ENCODE measurements at regions not wholly inside any gene's neighbourhood (a gene's known extent, or its start where the extent isn't known, plus 50 kb on each side); places are given as distances from the start of the nearest gene placed in this dataset.

DNA sequence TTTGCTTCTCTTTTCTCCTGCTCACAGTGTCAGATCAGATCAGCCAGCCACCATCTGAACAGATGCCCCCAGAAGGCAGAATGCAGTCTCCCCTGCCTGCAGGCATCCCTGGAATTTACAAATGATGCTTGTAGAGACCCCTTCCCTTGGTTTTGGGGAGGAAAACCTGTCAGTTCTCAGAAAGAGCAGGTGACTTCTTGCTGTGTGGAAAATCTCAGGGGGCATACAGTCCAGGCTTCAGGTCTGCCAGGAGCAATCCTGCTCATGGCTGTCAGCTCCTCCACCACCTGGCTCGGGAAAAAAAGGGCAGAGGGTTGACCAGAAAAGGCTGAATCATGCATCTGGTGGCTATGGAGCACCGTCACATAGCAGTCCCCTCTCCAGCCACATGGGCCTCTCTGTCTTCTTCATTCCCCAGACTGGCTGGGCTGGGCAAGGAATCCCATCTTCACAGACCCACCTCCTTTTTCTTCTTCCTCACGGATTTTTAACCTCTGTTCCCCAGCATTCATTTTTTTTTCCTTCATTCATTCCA, 107.0 kb downstream of the KCNF1 start:
- DNase-seq, result no peak

DNA sequence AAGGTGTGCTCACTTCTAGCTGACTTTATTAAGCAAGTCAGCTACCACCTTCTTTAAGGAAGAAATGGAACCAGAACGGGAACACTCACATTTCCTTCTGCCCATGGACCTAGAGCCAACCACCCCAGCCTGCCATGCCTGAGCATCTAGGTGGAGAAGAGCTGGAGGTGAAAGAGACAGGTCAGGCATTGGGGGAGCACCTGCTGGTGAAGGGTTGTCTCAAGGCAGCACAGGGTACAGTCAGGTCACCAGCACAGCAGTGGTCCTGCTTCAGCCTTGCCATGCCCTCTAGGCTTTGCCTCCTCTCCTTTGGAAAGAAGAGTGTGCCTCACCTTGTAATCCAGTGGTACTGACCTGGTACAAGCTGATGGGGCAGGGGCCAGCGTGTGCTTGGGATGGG, 107.9 kb downstream of the KCNF1 start:
- DNase-seq, result no peak

DNA sequence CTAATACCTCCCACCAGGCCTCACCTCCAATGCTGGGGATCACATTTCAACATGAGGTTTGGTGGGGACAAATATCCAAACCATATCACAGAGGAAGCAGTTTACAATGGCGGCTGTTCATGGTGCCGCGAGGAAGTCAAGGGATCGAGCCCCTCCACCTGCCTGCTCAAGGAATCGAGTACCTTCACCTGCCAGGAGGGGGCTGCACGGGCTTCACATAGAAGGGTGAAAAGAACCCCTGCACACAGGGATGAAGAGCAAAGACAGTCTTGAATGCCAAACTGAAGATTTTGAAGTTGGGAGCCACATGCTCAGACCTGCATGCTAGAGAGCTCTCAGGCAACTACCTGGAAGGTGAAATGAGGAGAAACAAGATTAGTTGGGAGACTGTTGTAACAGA, 110.3 kb downstream of the KCNF1 start:
- no peak for DNase-seq

DNA sequence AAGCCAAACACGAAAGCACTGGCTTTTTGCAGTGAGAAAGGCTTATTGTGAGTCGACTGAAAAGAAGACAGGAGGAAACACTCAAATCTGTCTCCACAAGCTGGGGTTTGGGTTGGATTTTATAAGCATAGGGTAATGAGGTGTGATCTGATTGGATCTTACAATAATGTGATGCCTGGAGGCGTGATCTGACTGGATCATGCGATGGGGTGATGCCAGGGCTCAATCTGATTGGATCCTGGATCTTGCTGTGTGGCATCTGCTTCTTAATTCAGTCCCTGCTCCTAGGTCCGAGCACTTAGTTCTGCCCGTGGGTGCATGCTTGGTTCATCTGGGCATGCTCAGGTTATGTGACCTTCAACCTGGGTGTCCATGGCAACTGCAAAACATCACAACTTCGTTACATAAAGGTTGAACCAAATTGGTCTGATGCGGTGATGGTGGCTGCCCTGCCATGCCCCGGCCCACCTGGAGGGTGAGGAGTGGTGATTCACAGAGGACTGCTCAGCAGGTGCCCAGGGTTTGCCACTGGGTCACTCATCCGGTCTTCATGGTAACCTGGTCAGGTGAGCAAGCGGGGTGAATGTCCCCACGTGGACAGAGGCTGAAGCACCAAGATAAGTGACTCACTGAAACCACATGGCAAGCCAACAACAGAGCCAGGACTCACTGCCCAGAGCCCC, 111.0 kb downstream of the KCNF1 start:
- no peak for DNase-seq

DNA sequence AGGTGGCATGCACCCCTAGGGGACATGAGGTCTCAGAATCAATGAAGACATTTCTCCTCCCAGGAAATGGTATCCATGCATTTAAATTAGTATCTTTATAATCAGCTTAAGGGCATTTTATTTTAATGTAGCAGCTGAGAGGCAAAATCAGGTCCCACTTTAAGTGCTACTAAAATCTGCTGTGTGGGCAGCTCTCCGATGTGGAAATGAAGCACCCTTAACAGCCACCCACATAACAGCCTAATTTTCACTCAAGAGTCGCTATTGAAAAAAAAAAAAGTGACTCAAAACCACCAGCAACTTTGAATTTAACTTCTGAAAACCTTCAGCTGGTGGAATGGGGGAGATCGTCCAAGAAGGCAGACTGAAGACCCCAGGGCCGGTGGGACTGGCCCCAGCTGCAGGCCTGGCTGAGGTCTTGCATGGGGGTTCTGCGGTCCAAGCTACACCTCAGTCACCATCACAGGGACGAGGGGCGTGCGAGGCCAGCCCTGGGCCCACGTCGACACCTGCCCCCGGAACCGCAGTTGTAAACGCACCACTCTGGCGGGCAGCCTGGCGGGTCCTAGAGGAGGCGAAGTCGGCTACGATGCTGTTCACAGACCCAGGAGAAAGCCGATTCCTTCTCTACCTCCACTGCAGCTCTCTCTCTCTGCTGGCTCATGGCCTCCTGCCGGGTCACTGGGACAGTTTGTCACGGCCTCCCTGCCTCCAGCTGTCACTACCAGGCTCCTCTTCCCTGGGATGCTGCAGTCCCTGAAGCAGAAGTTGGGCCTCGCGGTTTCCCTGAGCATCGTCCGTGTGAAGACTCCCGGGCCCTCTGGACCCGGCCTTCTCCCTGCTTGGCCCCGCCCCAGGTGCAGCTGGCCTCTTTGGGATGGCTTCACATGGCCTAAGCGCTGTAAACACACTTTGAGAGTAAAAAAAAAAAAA, 111.9 kb downstream of the KCNF1 start:
- no peak for DNase-seq

DNA sequence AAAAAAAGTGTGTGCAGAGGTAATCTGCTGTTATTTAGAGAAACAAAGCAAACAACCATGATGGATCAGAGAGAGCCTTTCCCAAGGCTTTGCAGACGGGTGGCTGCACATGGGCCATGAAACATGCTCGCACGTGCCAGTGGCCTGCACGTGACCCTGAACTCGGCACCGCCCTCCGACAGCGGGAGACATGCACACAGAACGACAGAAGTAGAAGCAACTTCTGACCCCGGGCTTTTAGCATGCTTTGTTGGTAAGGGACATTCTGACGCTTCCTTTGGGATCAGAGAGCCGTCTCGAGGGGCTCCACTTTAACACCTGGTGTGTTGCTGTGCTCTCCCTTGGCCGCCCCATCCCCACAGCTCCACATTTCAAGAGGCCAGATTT, 112.5 kb downstream of the KCNF1 start:
- DNase-seq, result no peak

DNA sequence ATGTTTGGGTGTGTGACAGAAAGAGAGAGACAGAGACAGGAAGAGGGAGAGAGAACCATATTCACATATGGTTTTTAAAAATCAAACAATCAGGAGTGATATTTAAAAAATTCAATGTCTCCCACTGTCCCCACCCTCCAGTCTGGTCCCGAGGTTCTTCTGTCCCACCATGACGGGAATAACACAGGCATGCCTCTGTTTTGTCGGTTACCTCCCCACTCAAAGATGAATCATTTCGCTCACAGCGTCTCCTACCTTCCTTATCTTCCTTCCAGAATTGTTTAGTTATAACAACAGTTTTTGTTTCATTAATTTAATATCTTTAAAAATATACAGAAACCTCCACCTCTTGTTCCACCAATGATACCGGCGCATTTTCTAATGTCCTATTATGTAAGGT, 113.0 kb downstream of the KCNF1 start:
- no peak for DNase-seq

DNA sequence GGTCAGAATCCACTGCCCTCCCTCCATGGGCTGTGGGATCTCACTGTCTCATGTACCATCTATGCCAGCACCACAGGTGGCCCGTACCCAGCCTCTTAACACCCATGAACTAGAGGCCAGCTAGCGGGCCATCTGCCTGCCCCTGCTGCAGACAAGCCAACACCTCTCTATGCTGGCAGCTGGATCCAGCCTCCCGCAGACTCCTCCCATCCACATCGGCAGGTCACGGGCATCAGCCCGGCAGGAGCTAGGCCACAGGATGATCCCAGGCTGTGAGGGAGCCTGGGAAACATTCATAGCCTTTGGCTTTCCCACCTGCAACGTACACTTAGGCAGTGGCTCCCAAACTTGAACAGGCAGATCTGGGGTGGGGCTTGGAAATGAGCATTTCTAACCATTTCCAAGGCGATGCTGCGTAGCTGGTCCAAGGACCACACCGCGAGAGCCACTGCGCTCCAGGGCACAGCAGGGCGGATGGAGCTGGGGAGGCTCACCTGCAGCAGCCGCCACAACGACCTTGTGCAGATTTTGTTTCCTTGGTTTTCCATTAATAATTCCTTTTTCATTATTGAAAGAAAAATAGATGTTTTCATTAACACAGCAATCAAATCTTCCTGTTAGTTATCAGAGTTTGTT, 114.7 kb downstream of the KCNF1 start:
- no peak for DNase-seq

DNA sequence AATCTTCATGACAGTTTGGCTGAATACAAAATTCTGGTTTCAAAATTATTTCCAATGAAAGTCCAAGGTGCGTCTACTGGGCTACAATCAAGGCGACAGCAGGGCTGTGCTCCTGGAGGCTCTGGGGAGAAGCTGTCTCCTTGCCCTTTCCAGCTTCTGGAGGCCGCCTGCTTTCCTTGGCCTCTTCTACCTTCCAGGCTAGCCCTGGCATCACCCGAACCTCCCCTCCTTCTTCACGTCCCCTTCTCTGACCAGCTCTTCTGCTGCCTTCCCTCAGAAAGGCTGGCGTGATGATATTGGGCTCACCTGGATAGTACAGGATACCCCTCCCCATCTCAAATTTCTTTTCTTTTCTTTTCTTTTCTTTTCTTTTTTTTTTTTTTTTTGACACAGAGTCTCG, 115.5 kb downstream of the KCNF1 start:
- DNase-seq, result no peak

DNA sequence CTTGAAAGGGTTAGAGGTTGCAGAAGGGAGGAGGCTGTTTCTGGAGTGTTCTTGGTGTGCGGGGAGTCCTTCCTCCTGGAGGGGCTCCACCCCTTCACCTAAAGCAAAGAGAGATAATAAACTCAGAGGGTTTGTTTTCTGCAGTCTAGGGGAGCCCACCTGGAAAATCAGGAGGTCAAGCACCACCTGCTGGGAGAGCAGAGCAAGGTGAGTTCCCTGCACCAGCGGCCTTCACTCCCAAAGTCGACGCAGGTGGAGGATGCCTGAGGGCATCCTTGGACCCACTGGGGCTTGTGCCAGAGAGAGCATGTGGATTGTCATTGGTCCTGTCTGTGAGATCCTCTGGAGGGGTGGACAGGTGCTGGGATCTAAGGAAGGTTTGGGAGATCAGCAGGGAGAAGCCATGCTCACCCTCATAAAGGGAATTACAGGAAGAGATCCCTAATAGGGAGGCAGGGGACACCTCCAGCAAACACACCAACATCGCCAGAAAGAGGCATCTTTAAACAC, 116.7 kb downstream of the KCNF1 start:
- DNase-seq, result no peak

DNA sequence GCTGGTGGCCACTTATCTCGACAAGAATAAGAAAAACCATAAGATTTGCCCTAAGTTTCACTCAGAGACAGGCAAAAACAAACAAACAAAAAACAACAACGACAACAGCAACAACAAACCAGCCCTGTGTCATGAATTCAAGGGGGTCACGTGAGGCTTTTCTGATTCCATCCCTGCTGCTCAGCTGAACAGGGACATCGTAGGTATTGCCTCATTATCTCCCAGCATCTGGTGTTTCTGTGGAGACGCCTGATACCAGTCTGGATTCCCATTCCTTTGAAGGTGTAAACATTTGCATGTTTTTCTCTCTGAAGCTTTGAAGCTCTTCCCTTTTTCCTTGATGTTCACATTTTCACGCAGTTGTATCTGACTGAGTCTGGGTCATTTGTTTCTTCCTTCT, 117.4 kb downstream of the KCNF1 start:
- DNase-seq, result no peak

DNA sequence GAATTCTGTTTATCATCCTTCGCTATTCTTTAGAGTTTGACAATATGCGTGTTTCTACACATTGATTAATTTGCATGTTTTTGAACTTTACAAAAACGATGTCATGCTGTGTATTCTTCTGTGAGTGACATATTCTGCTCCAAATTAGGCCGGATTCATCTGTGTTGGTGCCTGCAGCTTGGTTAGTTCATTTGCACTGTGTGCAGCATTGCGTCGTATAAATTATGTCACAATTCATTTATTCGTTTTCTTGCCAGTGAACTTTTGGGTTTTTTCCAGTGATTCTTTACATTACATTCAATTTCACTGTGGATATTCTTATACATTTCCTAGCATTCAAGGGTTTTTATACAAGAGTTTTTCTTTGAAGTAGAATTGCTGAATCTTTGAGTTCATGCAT, 118.3 kb downstream of the KCNF1 start:
- no peak for DNase-seq

DNA sequence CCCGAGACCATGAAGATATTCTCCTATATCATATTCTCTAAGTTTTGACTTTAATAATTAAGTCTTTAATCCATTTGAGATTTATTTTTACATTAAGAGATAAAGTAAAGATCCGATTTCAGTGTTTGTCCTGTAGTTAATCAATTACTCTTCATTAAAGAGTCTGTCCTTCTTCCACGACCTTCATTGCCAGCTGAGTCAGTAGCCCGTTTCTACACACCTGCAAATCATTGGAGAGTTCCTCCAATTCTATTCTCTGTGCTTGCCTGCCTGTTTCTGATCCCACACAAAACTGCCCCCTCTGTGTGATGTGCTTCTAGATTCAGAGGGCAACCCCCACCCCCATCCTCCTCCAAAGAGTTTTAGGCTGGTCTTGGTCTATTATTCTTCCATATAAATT, 119.2 kb downstream of the KCNF1 start:
- no peak for DNase-seq

DNA sequence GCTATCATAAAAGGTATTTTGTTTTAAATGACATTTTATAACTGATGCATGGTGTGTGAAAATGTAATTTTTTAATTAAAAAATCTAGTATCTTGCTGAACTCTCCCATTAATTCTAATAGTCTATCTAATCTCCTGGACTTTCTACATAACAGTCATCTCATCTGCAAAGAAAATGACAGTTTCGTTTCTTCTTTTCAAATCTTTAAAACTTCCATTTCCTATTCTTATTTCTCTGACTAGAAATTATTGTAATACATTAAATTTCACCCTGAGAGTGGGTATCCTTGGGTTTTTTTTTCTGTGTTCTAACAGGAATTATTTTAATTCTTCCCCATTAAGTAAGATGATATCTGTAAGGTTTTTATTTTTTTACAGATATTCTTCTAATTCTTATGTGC, 120.1 kb downstream of the KCNF1 start:
- no peak for DNase-seq

DNA sequence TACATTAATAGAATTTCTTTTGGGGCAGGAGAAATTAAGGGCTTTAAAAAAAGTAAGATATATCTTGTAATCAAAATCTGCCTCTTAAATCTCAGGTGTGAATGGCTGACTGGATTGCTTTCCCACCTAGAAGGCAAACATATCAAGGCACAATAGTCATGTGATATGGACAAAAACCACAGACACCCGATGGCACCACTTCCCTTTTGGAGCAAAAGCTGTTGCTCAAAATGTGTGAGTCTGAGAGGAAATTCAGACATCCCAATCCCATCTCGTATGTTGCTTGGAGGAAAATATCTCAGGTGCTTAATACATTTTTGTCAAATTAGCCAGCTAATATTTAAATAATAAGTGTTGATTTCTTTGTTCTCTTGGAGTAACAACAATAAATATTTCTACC, 120.7 kb downstream of the KCNF1 start:
- no peak for DNase-seq

DNA sequence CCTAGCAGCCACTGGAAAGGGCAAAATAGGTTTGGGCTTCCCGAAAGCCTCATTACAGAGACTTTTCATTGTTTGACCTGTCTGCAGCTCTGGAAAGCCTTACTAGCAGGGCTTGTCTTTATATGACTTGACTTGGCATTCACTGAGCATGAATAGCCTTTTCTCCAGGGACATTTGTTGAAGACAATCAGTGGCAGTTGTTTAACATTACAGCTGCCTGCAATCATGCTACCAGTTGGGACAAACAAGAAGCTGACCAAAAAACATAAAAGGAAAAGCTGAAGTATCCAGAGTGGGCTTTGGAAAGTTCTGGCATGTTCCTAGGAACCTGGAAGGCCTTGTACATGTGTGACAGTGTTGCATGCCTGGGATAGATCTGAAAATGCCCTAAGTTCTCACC, 121.4 kb downstream of the KCNF1 start:
- no peak for DNase-seq

DNA sequence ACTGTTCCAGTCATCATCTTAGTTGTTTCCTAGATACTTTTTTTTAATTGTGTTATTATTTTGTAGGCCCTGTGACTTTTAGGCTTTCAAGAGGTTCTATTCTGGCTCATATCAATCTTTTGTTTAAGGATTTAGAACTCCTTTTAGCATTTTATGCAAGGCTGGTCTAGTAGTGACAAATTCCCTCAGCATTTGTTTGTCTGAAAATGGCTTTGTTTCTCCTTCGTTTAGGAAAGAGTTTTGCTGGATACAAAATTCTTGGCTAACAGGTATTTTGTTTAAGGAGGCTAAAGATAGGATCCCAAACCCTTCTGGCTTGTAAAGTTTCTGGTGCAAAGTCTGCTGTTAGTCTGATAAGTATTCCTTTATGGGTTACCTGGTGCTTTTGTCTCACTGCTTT, 116.6 kb upstream of the SLC66A3 start:
- DNase-seq, result no peak

DNA sequence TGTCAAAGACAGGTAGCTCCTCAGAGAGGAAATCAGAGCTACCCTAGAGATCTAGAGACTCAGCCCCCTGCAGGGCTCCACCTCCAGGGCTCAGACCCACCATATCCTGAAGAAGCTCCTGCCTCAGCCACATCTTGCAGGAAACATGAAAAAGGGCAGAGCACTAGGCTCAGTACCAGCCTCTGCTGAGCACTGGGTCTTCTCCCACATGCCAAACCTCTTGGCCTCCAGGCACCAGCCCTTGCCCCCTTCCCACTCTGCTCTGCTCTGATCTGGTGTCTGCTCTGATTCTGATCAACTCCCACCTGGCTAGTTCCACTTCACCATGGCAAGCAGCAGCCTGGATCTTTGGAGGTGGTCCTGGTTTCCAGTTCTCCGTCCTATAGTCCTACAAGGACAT, 114.3 kb upstream of the SLC66A3 start:
- no peak for DNase-seq

DNA sequence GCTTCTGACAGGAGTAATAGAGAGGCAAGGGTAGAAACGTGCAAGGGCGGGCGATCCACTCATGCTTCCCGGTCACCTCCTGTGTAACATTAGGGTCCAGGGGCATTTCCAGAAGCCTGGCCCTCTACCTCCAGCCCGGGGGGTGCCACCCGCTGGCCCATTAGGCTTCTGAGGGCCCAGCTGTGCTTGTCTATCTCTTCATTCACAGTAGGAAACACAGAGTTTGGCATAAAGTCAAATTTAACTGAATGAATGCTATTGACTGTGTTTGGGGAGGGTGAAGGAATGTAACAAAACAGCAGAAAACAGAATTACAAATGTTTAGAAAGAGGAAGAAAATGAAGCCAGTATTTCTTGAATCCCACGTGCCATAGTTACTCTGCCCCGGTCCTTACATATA, 112.4 kb upstream of the SLC66A3 start:
- no peak for DNase-seq

DNA sequence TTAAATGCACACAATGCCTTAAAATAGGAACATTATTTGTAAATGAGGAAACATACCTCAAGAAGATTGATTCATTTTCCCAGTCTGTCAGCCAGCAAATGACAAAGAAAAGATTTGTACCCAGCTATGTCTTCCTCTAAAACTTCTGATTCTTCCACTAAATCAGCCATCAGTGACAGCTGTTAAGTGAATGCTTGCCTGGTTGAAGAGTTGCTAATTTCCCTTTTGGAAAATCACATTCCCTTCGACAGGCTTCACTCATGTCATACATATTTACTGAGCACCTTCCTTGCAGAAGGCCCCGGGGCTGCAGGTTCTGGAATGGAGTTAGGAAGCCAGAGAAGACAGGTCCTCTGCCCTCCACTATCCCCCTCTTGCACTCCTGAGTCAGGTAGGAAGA, 112.0 kb upstream of the SLC66A3 start:
- DNase-seq, result no peak

DNA sequence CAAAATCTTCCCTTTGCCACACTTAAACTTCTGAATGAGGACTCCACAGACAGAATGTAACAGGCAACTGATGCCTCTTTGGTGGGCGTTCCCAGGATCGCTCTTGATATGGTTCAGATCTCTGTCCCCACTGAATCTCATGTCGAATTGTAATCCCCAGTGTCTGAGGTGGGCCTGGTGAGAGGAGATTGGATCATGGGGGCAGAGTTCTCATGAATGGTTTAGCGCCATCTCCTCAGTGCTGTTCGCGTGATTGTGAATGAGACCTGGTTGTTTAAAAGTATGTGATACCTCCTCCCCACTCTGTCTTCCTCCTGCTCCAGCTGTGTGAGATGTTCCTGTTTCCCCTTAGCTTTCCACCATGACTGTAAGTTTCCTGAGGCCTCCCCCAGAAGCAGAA, 111.1 kb upstream of the SLC66A3 start:
- DNase-seq, result no peak

DNA sequence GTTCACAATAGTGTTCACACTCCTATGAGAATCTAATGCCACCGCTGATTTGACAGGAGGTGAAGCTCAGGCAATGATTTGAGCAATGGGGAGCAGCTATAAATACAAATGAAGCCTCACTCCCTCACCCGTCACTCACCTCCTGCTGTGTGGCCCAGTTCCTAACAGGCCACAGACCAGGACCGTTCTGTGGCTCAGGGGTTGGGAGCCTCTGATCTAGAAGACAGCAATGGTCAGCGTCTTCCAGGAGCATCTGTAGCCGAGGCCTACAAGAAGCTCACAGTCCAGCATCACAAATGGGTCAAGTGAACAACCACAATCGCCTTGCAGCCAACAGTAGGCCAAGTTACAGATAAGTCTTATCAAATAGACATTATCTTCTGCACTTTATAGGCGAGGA, 110.0 kb upstream of the SLC66A3 start:
- no peak for DNase-seq

DNA sequence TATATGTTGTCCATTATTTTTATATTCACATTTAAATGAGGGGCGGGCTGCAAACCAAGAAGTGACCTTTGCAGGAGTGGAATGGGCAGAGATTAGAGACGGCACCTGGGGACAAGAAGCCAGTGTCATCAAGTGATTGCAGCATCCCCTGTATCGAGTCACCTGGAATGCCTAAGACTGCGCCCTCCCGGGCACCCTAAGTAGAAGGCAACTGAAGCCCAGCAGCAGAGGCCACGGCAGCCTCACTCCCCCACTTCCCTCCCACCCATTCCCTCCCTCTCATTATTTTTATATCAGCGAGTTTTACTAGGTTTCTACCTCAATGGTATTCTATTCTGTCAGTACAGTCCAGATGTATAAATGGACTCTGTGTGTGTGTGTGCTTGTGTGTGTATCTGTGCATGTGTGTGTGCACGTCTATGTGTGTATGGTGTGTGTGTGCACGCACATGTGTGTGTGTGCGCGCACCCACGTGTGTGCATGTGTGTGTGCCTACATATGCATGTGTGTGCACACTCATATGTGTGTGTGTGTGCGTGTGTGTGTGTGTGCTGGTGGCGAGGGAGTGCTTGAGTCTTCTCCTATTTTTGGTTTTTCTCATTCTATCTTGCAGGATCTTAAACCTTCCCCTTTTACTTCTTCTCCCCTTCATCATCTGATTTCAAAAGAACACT, 106.8 kb upstream of the SLC66A3 start:
- DNase-seq, result no peak

All from stimulated activated CD4-positive, alpha-beta T cell treated with anti-CD3 and anti-CD28 coated beads, Interleukin-1b, Interleukin-23, amount 100 ng/mL, for 48 hours (primary cell).